Spinal cord (tissue), 9 donors: ENCODE measurements at regions not wholly inside any gene's neighbourhood (a gene's known extent, or its start where the extent isn't known, plus 50 kb on each side); places are given as distances from the start of the nearest gene placed in this dataset.

ENCODE experiments used
- DNase-seq, 6 donors: peaks; one replicate each; pipeline versions ENCODE4 v3.0.0 to v3.0.0-alpha.2; 2013 to 2015; ENCODE audit warnings: low spot score in 6 of 6, low read depth in 4 of 6
- H3K27ac ChIP-seq: one replicate; pipeline ENCODE4 v1.5.1; 2013; ENCODE audit warnings: low read depth, low read length, control low read depth
- H3K27me3 ChIP-seq: one replicate; pipeline ENCODE4 v1.6.1; 2013; ENCODE audit warnings: low read length; ENCODE audit not compliant: control insufficient read depth, insufficient read depth
- H3K36me3 ChIP-seq: one replicate; pipeline ENCODE4 v1.6.1; 2013; ENCODE audit warnings: low read length; ENCODE audit not compliant: control insufficient read depth, insufficient read depth
- H3K4me1 ChIP-seq: one replicate; pipeline ENCODE4 v1.6.1; 2013; ENCODE audit warnings: low read length; ENCODE audit not compliant: control insufficient read depth, insufficient read depth
- H3K4me3 ChIP-seq: one replicate; pipeline ENCODE4 v1.5.1; 2013; ENCODE audit warnings: low read depth, low read length, control low read depth
- H3K9me3 ChIP-seq: one replicate; pipeline ENCODE4 v1.6.1; 2013; ENCODE audit warnings: low read length; ENCODE audit not compliant: control insufficient read depth, insufficient read depth
- WGBS: methylation state at CpG from one replicate; pipeline ENCODE4 v1.1.5; 2013; ENCODE audit warnings: missing lambda C conversion rate; ENCODE audit not compliant: insufficient coverage; 5-methylcytosine and 5-hydroxymethylcytosine counted together
- donor health status: healthy.

GRCh38 chr22:48570912-48571311 is 1256.8 kb downstream of the BRD1 start:
- Histone ChIP-seq H3K27me3 (no peaks in the 10 kb centered on the region), H3K4me1 (peaks cover 33% of the 10 kb centered on the region), H3K4me3 (no peak overlapping the region), H3K9me3 (peaks cover 7% of the 10 kb centered on the region), H3K27ac (no peak overlapping the region), H3K36me3 (peaks cover 25% of the 10 kb centered on the region)
- WGBS: no CpG with 5 or more reads among the region's 2 CpGs
- DNase-seq: no peak

GRCh38 chr22:48569476-48570233 is 1258.0 kb downstream of the BRD1 start:
- Histone ChIP-seq H3K36me3 (peaks cover 29% of the 10 kb centered on the region), H3K4me1 (peaks cover 29% of the 10 kb centered on the region), H3K27me3 (no peaks in the 10 kb centered on the region), H3K27ac (no peak overlapping the region), H3K9me3 (peaks cover 7% of the 10 kb centered on the region), H3K4me3 (no peak overlapping the region)
- WGBS: 97% methylated on average over 23 of the region's 25 CpGs
- no peak for DNase-seq

GRCh38 chr22:48568736-48569330 is 1258.8 kb downstream of the BRD1 start:
- 94% methylated on average over 15 of the region's 15 CpGs for WGBS
- no peak overlapping the region for H3K27ac ChIP-seq
- H3K27me3 ChIP-seq: no peaks in the 10 kb centered on the region
- H3K9me3 ChIP-seq: peaks cover 7% of the 10 kb centered on the region
- no peak overlapping the region for H3K4me3 ChIP-seq
- H3K4me1 ChIP-seq: peaks cover 25% of the 10 kb centered on the region
- DNase-seq: no peak
- peaks cover 30% of the 10 kb centered on the region for H3K36me3 ChIP-seq

- H3K9me3 ChIP-seq: peaks cover 7% of the 10 kb centered on the region
- WGBS: 62% methylated on average over 16 of the region's 18 CpGs
- peaks cover 43% of the 10 kb centered on the region for H3K36me3 ChIP-seq
- peaks cover 30% of the 10 kb centered on the region for H3K4me1 ChIP-seq
- peak in 2 of 6 donors; percentile 41 to 52 for DNase-seq
- H3K4me3 ChIP-seq: no peak overlapping the region
- no peaks in the 10 kb centered on the region for H3K27me3 ChIP-seq
- H3K27ac ChIP-seq: no peak overlapping the region
These were observed 1260.3 kb downstream of the BRD1 start for GRCh38 chr22:48567213-48567975.

- Histone ChIP-seq H3K4me3 (no peak overlapping the region), H3K9me3 (peaks cover 7% of the 10 kb centered on the region), H3K27me3 (no peaks in the 10 kb centered on the region), H3K36me3 (peaks cover 44% of the 10 kb centered on the region), H3K4me1 (peaks cover 32% of the 10 kb centered on the region), H3K27ac (no peak overlapping the region)
- 41% methylated on average over 7 of the region's 13 CpGs for WGBS
- DNase-seq: peak in 1 of 6 donors; percentile 19
These were observed 1260.9 kb downstream of the BRD1 start for GRCh38 chr22:48566741-48567140.

- WGBS: 98% methylated on average over 3 of the region's 3 CpGs
- no peak for DNase-seq
- H3K27ac ChIP-seq: no peak overlapping the region
- no peaks in the 10 kb centered on the region for H3K27me3 ChIP-seq
- peaks cover 51% of the 10 kb centered on the region for H3K36me3 ChIP-seq
- H3K4me3 ChIP-seq: no peak overlapping the region
- H3K4me1 ChIP-seq: peaks cover 40% of the 10 kb centered on the region
- peaks cover 5% of the 10 kb centered on the region for H3K9me3 ChIP-seq
These were observed 1261.7 kb downstream of the BRD1 start for GRCh38 chr22:48565901-48566501.

- 94% methylated on average over 9 of the region's 10 CpGs for WGBS
- H3K36me3 ChIP-seq: peaks cover 51% of the 10 kb centered on the region
- H3K9me3 ChIP-seq: no peaks in the 10 kb centered on the region
- H3K27ac ChIP-seq: no peak overlapping the region
- no peak overlapping the region for H3K4me3 ChIP-seq
- peaks cover 42% of the 10 kb centered on the region for H3K4me1 ChIP-seq
- no peaks in the 10 kb centered on the region for H3K27me3 ChIP-seq
- DNase-seq: no peak
These were observed 1262.7 kb downstream of the BRD1 start for GRCh38 chr22:48564995-48565394.

- H3K4me1 ChIP-seq: peaks cover 41% of the 10 kb centered on the region
- no peak overlapping the region for H3K4me3 ChIP-seq
- H3K36me3 ChIP-seq: peaks cover 46% of the 10 kb centered on the region
- H3K27ac ChIP-seq: no peak overlapping the region
- no peaks in the 10 kb centered on the region for H3K9me3 ChIP-seq
- no peak for DNase-seq
- H3K27me3 ChIP-seq: no peaks in the 10 kb centered on the region
- WGBS: 92% methylated on average over 17 of the region's 17 CpGs
These were observed 1263.7 kb downstream of the BRD1 start for GRCh38 chr22:48563966-48564330.

GRCh38 chr22:48563118-48563965 is 1264.3 kb downstream of the BRD1 start:
- no peak for DNase-seq
- Histone ChIP-seq H3K27me3 (no peaks in the 10 kb centered on the region), H3K36me3 (peaks cover 47% of the 10 kb centered on the region), H3K4me1 (peaks cover 40% of the 10 kb centered on the region), H3K4me3 (no peak overlapping the region), H3K9me3 (no peaks in the 10 kb centered on the region), H3K27ac (no peak overlapping the region)
- WGBS: 89% methylated on average over 28 of the region's 30 CpGs
